ENCODE measurements at regions not wholly inside any gene's neighbourhood (a gene's known extent, or its start where the extent isn't known, plus 50 kb on each side); places are given as distances from the start of the nearest gene placed in this dataset.

DNA sequence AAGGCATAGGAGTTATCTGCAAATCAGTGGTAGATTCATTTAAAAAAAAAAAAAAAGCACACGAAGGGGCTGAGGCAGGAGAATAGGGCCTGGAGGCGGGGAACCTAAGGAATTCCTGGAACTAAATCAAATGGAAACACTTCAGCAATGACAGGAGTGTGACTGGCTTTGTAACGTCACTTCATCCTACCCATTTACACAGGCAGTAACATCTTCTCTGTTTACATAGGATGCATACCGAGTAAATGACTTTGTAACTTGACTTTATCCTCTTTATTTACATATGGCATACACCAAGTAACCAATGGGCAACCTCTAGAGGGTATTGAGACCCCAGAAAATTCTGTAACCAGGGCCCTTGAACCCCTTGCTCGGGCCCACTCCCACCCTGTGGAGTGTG lies 56.4 kb upstream of the IYD start:
- TF ChIP-seq, protein P1, sequence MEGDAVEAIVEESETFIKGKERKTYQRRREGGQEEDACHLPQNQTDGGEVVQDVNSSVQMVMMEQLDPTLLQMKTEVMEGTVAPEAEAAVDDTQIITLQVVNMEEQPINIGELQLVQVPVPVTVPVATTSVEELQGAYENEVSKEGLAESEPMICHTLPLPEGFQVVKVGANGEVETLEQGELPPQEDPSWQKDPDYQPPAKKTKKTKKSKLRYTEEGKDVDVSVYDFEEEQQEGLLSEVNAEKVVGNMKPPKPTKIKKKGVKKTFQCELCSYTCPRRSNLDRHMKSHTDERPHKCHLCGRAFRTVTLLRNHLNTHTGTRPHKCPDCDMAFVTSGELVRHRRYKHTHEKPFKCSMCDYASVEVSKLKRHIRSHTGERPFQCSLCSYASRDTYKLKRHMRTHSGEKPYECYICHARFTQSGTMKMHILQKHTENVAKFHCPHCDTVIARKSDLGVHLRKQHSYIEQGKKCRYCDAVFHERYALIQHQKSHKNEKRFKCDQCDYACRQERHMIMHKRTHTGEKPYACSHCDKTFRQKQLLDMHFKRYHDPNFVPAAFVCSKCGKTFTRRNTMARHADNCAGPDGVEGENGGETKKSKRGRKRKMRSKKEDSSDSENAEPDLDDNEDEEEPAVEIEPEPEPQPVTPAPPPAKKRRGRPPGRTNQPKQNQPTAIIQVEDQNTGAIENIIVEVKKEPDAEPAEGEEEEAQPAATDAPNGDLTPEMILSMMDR (IDR thresholded peaks at IDR 0.05) = no peak
- no peak for TF ChIP-seq POLR2A (IDR thresholded peaks at IDR 0.05)

All from thyroid gland (tissue), 4 donors.